Esophagus (tissue), 2 donors: ENCODE measurements at regions not wholly inside any gene's neighbourhood (a gene's known extent, or its start where the extent isn't known, plus 50 kb on each side); places are given as distances from the start of the nearest gene placed in this dataset.

Experiments
- H3K27ac ChIP-seq, 2 donors: one replicate each; pipeline ENCODE4 v1.5.1; 2013; ENCODE audit warnings: low read depth in 2 of 2, mild to moderate bottlenecking in 2 of 2, inconsistent platforms in 1 of 2, low read length in 1 of 2, moderate library complexity in 1 of 2
- H3K27me3 ChIP-seq, 2 donors: one replicate each; pipeline ENCODE4 v1.6.1; 2013; ENCODE audit warnings: low read length in 2 of 2, control low read depth in 1 of 2, mild to moderate bottlenecking in 1 of 2; ENCODE audit not compliant: insufficient read depth in 2 of 2, control insufficient read depth in 1 of 2
- H3K36me3 ChIP-seq, 2 donors: one replicate each; pipeline ENCODE4 v1.6.1; 2013; ENCODE audit warnings: low read length in 1 of 2; ENCODE audit not compliant: control insufficient read depth in 2 of 2, insufficient read depth in 2 of 2
- H3K4me1 ChIP-seq, 2 donors: one replicate each; pipeline ENCODE4 v1.6.1; 2013; ENCODE audit warnings: low read length in 1 of 2; ENCODE audit not compliant: control insufficient read depth in 2 of 2, insufficient read depth in 2 of 2
- H3K4me3 ChIP-seq, 2 donors: one replicate each; pipeline ENCODE4 v1.5.1; 2013; ENCODE audit warnings: low read length in 2 of 2, mild to moderate bottlenecking in 2 of 2, low read depth in 1 of 2, moderate library complexity in 1 of 2
- H3K9me3 ChIP-seq, 2 donors: one replicate each; pipeline ENCODE4 v1.6.1; 2013; ENCODE audit warnings: mild to moderate bottlenecking in 2 of 2, low read depth in 1 of 2, low read length in 1 of 2, moderate library complexity in 1 of 2; ENCODE audit not compliant: control insufficient read depth in 2 of 2, insufficient read depth in 1 of 2
- WGBS, 2 donors: extraction: QIAGEN DNeasy Blood & Tissue Kit; methylation state at CpG; one replicate each; pipeline ENCODE4 v1.1.7; 2013; 5-methylcytosine and 5-hydroxymethylcytosine counted together
- donor health status: healthy with polysubstance abuse.
- donor health status: Bipolar disorder and iron deficiency.

DNA sequence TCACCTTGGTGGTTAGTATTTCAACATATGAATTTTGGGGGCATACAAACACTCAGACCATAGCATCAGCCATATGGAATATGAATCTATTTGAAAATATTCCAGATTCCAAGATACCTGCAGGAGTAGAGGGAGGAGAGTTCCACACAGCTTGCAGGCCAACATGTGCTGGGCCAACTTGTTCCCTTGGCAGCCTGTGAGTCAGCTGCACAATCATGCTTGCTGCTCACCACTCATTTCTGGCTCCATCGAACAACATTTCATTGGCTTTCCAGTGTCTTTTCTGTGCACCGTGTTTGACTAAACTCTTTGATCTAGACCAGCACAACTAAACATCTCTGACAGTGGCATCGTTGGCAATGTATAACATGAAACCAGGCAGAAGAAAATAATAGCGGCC is 282.5 kb upstream of the RASGEF1B start:
- H3K36me3 ChIP-seq, result no peaks in the 10 kb centered on the region
- no peak overlapping the region for H3K27ac ChIP-seq
- no peaks in the 10 kb centered on the region for H3K4me1 ChIP-seq
- H3K9me3 ChIP-seq, result no peaks in the 10 kb centered on the region
- no peak overlapping the region for H3K4me3 ChIP-seq
- 57 to 78% methylated on average over 4 of the region's 4 CpGs for WGBS, 2 donors
- H3K27me3 ChIP-seq, result no peaks in the 10 kb centered on the region

DNA sequence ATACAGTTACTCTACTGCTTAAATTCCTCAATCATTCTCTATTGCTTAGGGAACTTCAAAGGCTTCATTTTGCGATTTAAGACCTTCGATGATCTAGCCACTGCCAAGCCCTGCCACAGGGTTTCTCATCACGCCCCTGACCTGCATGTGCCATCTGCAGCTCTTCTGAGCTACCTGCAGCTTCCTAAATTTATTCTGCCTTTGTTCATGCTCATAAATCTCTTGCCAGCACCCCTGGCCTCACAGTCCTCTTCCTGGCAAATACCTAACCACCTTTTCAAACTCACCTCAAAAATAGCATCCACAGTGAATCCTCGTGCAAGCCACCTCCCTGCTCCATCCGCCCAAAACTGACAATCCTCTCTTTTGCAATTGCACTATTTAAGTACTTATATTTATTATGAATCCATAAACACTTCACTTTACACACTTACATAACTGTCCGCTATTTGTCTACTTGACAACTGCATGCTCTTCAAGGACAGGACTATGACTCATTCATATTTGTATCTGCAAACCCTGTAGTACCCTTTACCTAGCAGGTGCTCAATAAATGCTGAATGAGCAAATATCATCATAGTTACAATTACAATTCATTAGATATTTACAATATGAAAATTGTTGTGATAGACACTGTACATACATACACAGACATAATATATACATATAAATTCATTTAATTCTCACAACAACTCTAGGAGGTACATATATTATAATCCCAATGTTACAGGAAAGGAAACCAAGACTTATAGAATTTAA is 280.0 kb upstream of the RASGEF1B start:
- 88 to 90% methylated on average over 6 of the region's 6 CpGs for WGBS, 2 donors
- no peaks in the 10 kb centered on the region for H3K4me1 ChIP-seq

DNA sequence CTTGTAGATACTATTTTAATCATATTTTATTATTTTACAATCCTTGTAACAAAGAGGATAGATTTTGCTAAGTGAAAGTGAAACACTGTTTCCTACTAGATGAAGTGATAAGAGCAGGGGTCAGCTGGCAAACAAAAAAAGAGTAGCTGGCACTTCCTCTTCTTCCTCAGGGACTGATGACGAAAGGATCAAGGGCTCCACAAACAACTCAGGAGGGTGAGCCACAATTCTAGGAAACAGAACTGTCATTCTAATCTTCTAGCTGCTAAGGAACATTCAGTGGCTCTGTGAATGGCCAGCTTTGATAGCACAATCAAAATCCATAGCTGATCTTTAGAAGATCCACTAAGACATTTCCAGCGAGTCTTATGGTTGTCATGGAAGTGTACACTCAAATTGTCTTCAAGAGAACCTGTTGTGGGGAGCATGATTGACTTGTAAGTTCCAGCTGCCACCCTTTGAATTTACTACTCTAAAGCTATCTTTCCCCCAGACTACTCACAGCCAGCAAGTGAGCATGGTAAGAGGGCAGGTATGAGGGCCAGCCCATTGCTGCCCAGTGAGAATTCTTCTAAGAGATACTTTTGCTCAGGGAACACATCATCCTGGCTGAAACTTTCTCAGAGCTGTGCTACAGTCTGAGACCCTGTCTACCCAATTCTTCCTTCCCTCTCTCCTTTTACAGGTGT is 275.7 kb upstream of the RASGEF1B start:
- no peaks in the 10 kb centered on the region for H3K27me3 ChIP-seq
- WGBS, 2 donors, result 58 to 62% methylated on average over 2 of the region's 2 CpGs
- H3K9me3 ChIP-seq, result no peaks in the 10 kb centered on the region
- no peaks in the 10 kb centered on the region for H3K36me3 ChIP-seq
- no peak overlapping the region for H3K4me3 ChIP-seq
- no peak overlapping the region for H3K27ac ChIP-seq
- no peaks in the 10 kb centered on the region for H3K4me1 ChIP-seq

More for the DNA sequence above, 280.0 kb upstream of the RASGEF1B start:
- Histone ChIP-seq H3K4me3 (no peak overlapping the region), H3K9me3 (no peaks in the 10 kb centered on the region), H3K36me3 (no peaks in the 10 kb centered on the region), H3K27me3 (no peaks in the 10 kb centered on the region), H3K27ac (no peak overlapping the region)

DNA sequence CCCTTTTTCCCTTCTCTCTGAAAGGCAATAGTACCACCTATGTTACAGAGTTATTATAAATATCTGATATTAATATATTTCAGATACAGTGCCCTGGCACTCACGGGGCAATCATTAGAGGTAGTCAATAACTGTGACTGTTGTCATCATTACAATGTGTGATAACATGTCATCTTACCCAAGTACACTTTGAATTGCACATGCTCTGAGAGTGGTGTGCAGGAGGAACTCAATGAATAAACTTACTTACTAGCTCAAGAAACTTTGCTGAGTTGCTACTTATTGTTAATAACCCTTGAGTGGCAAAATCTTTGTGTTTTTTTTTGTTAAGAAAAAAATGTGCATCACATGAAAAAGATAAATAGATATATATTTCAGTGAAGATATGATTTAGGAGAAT is 275.1 kb upstream of the RASGEF1B start:
- Histone ChIP-seq H3K4me1 (no peaks in the 10 kb centered on the region), H3K27me3 (no peaks in the 10 kb centered on the region), H3K27ac (no peak overlapping the region), H3K36me3 (no peaks in the 10 kb centered on the region), H3K4me3 (no peak overlapping the region), H3K9me3 (no peaks in the 10 kb centered on the region)
- WGBS, 2 donors, result 65 to 95% methylated on average over 1 of the region's 1 CpG

DNA sequence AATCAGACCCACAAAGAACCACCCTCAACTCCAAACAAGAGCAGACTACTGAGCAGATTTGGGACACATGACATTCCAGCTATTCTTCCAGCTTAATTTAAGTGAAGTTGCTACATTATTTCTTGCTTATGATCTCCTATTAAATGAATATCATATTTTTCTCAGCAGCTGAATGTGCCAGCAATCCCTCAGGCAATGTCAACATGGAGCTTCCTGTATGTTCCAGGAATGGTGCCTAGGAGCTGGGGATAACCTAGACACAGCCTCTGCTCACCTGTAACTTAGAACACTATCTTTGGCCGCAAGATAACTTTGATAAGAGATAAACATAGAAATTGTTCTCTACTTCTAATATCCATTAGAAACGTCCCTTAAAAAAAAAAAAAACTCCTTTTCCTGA is 274.4 kb upstream of the RASGEF1B start:
- Histone ChIP-seq H3K27ac (no peak overlapping the region), H3K9me3 (no peaks in the 10 kb centered on the region), H3K27me3 (no peaks in the 10 kb centered on the region), H3K4me1 (no peaks in the 10 kb centered on the region), H3K4me3 (no peak overlapping the region), H3K36me3 (no peaks in the 10 kb centered on the region)
- 53 to 55% methylated on average over 2 of the region's 2 CpGs for WGBS, 2 donors

DNA sequence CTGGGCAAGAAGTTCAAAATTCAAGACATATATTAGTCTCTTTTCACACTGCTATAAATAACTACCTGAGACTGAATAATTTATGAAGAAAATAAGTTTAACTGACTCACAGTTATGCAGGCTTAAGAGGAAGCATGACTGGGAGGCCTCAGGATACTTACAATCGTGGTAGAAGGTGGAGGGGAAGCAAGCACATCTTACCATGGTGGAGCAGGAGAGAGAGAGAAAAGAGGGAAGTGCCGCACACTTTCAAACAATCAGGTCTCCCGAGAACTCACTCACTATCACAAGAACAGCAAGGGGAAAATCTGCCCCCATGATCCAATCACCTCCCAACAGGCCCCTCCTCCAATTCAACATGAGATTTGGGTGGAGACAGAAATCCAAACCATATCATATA is 273.3 kb upstream of the RASGEF1B start:
- 51 to 70% methylated on average over 3 of the region's 3 CpGs for WGBS, 2 donors
- no peaks in the 10 kb centered on the region for H3K4me1 ChIP-seq
- no peaks in the 10 kb centered on the region for H3K36me3 ChIP-seq
- no peak overlapping the region for H3K27ac ChIP-seq
- H3K27me3 ChIP-seq, result no peaks in the 10 kb centered on the region
- no peaks in the 10 kb centered on the region for H3K9me3 ChIP-seq
- H3K4me3 ChIP-seq, result no peak overlapping the region

DNA sequence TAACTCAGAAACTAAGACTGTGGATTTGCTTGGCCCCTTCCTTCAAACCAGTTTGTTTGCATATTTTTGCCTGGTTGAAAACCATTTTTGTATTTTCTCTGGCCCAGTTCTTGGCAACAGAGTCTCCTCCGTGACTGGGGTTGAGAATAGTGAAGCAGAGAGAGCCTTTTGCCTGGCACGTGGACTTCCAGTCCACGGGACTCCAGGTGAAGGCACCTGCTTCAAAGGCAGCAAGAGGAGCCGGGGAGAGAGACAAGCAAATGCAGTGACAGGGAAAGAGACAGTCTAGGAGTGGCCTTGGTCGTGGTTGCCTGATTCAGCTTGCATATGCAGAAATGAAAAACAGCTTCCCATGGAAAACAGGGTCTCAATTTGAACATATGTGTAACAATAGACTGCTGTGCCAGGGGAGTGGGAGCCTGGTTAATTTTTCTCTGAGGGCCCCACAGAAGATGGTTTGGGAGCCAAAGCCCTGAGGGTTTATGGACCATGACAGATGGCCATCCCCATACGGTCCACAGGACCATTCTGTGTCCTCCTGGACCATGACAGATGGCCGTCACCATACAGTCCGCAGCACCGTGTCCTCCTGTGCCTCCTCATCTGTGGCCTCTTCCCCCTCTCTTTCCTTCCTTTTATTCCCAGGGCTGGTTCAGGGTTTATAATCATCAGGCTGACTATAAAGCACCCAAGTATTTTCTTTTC is 272.2 kb upstream of the RASGEF1B start:
- no peak overlapping the region for H3K27ac ChIP-seq
- 79 to 83% methylated on average over 9 of the region's 9 CpGs for WGBS, 2 donors
- no peak overlapping the region for H3K4me3 ChIP-seq
- no peaks in the 10 kb centered on the region for H3K36me3 ChIP-seq
- H3K9me3 ChIP-seq, result no peaks in the 10 kb centered on the region
- no peaks in the 10 kb centered on the region for H3K27me3 ChIP-seq
- no peaks in the 10 kb centered on the region for H3K4me1 ChIP-seq

DNA sequence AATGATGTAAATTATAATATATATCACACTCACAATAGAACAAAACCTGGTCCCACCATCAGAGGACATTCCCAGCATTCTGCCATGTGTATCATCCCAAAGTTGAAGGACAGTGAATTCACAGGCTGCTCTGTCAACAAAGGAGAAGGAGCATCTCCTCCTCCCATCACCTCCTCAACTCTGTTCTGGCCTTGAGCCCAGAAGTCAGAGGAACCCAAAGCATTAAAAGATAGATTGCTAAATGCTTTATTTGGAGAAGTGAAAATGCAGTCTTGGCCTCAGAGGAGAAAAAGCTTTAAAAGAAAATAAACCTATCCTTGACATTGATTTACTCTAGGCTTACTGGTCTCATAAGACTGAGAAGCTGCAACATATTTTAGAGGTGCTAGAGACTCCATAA is 268.8 kb upstream of the RASGEF1B start:
- Histone ChIP-seq H3K27me3 (no peaks in the 10 kb centered on the region), H3K27ac (no peak overlapping the region), H3K36me3 (no peaks in the 10 kb centered on the region), H3K4me1 (no peaks in the 10 kb centered on the region), H3K4me3 (no peak overlapping the region), H3K9me3 (no peaks in the 10 kb centered on the region)

DNA sequence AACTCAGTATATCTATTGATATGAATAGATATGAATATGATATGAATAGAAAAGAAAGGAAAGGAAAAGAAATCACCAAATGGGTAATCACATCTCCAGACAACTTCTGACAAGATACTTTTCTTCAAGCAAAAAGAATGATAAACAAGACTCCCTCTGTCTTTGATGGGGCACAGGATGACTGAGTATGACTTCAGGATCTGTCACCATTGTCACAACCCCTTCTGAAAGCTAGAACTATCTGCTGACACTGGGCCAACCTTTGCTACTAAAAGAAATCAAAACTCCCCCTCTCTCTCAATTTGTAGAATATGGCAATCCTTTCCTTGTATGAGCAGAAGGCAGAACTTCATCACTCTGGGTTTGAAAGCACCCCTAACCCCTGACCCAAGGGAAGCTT is 267.2 kb upstream of the RASGEF1B start:
- no peak overlapping the region for H3K27ac ChIP-seq
- H3K9me3 ChIP-seq, result no peaks in the 10 kb centered on the region
- no peaks in the 10 kb centered on the region for H3K36me3 ChIP-seq
- no peak overlapping the region for H3K4me3 ChIP-seq
- no peaks in the 10 kb centered on the region for H3K4me1 ChIP-seq
- no peaks in the 10 kb centered on the region for H3K27me3 ChIP-seq
